ENCODE measurements at regions not wholly inside any gene's neighbourhood (a gene's known extent, or its start where the extent isn't known, plus 50 kb on each side); places are given as distances from the start of the nearest gene placed in this dataset.
"Not testable (repeated sequence)": the region's sequence is repeated elsewhere in the genome, so short reads cannot be mapped to it uniquely, and the experiment has no call there.

DNA sequence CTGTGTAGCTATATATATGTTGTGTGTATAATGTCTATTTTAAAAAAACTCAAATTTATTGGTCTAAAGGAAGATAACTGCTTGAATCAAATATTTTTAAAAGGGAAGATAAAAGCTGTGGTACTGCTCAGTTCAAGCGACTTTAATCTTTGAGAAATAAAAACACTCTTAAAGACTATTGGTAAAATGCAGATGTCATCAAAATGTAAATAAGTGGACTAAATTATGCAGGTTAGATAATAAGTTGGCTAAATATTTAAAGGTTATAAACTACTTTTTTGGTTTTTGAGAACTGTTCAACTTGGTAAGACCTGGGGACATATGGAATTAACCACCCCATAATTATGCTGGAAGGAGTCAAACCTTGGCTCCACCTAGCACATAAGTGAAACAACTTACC, 144.7 kb upstream of the ITM2A start:
- Histone ChIP-seq H3K4me1 (ENCODE audit: insufficient read depth, insufficient read length) (no peaks in the 10 kb centered on the region), H3K36me3 (ENCODE audit: insufficient read depth, insufficient read length, low read length) (no peaks in the 10 kb centered on the region), H3K27me3 (ENCODE audit: insufficient read depth, insufficient read length) (no peaks in the 10 kb centered on the region), H3K9me3 (ENCODE audit: insufficient read depth, low read length) (no peaks in the 10 kb centered on the region), H3K4me3 (ENCODE audit: insufficient read length, low read depth) (no peak overlapping the region), H3K9ac (ENCODE audit: insufficient read length, low read depth) (no peak overlapping the region)
- TF ChIP-seq SUZ12 (IDR thresholded peaks at IDR 0.05; ENCODE audit: extremely low read depth, insufficient read depth, insufficient read length) (no peak), YY1 (IDR thresholded peaks at IDR 0.05; ENCODE audit: insufficient read depth, insufficient read length) (no peak), ZNF274 (IDR thresholded peaks at IDR 0.05; ENCODE audit: low read depth, low read length) (no peak)
- no peak for DNase-seq (ENCODE audit: low read depth, low spot score)

DNA sequence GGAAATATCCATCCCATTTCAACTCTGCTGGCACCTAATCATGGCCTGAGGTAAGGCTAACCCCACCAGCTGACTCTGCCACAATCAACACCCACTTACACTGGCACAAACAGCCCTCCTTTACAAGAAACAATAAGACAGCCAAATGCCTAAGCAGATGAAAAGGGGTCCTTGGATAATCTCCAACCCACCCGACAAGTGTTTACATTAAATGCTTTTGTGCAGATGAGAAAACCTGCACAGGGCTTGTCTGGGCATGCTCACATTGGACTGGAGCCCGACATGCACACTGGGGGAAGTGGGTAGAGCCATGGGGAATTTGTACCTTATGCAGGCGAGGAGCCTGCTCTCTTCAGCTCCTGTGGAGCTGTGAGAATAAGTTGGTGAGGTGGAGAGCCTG, 138.9 kb upstream of the ITM2A start:
- Histone ChIP-seq H3K9me3 (ENCODE audit: insufficient read depth, low read length) (no peaks in the 10 kb centered on the region), H3K36me3 (ENCODE audit: insufficient read depth, insufficient read length, low read length) (no peaks in the 10 kb centered on the region), H3K4me3 (ENCODE audit: insufficient read length, low read depth) (no peak overlapping the region), H3K4me1 (ENCODE audit: insufficient read depth, insufficient read length) (no peaks in the 10 kb centered on the region), H3K27me3 (ENCODE audit: insufficient read depth, insufficient read length) (no peaks in the 10 kb centered on the region), H3K9ac (ENCODE audit: insufficient read length, low read depth) (no peak overlapping the region)
- no peak for DNase-seq (ENCODE audit: low read depth, low spot score)
- no peak for TF ChIP-seq SUZ12 (IDR thresholded peaks at IDR 0.05; ENCODE audit: extremely low read depth, insufficient read depth, insufficient read length)
- TF ChIP-seq ZNF274 (IDR thresholded peaks at IDR 0.05; ENCODE audit: low read depth, low read length) = no peak
- no peak for TF ChIP-seq YY1 (IDR thresholded peaks at IDR 0.05; ENCODE audit: insufficient read depth, insufficient read length)

DNA sequence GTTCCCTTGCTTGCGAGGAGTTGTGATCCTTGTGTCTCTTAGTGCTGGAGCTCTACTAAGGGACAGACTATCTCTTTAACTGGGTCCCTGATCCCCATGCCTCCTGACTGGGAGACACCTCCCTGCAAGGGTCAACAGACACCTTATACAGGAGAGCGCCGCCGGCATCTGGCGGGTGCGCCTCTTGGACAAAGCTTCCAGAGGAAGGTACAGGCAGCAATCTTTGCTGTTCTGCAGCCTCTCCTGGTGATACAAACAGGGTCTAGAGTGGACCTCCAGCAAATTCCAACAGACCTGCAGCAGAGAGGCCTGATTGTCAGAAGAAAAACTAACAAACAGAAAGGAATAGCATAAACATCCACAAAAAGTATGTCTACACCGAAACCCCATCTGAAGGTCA, 115.6 kb upstream of the ITM2A start:
- Histone ChIP-seq H3K9me3 (ENCODE audit: insufficient read depth, low read length) (no peaks in the 10 kb centered on the region), H3K4me3 (ENCODE audit: insufficient read length, low read depth) (no peak overlapping the region), H3K4me1 (ENCODE audit: insufficient read depth, insufficient read length) (no peaks in the 10 kb centered on the region), H3K36me3 (ENCODE audit: insufficient read depth, insufficient read length, low read length) (no peaks in the 10 kb centered on the region), H3K27me3 (ENCODE audit: insufficient read depth, insufficient read length) (no peaks in the 10 kb centered on the region), H3K9ac (ENCODE audit: insufficient read length, low read depth) (no peak overlapping the region)
- no peak for TF ChIP-seq SUZ12 (IDR thresholded peaks at IDR 0.05; ENCODE audit: extremely low read depth, insufficient read depth, insufficient read length)
- no peak for DNase-seq (ENCODE audit: low read depth, low spot score)

DNA sequence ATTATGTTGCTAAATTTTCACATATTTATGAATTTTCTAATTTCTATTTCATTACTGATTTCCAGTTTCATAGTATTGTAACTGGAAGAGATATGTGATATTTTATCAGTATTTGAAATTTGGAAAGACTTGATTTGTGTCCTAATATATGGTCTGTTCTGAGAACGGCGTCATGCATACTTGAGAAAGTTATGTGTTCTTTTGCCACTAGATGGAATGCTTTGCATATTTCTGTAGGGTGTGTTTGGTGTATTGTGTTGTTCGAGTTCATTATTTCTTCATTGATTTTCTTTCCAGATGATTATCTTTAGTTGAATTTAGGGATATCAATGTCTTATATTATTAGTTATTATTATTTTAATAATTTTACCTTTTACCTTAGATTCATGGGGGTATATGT, 110.6 kb upstream of the ITM2A start:
- Histone ChIP-seq H3K4me1 (ENCODE audit: insufficient read depth, insufficient read length) (no peaks in the 10 kb centered on the region), H3K9ac (ENCODE audit: insufficient read length, low read depth) (no peak overlapping the region), H3K36me3 (ENCODE audit: insufficient read depth, insufficient read length, low read length) (no peaks in the 10 kb centered on the region), H3K27me3 (ENCODE audit: insufficient read depth, insufficient read length) (no peaks in the 10 kb centered on the region), H3K9me3 (ENCODE audit: insufficient read depth, low read length) (no peaks in the 10 kb centered on the region), H3K4me3 (ENCODE audit: insufficient read length, low read depth) (no peak overlapping the region)
- no peak for DNase-seq (ENCODE audit: low read depth, low spot score)
- TF ChIP-seq SUZ12 (IDR thresholded peaks at IDR 0.05; ENCODE audit: extremely low read depth, insufficient read depth, insufficient read length) (no peak), YY1 (IDR thresholded peaks at IDR 0.05; ENCODE audit: insufficient read depth, insufficient read length) (no peak), ZNF274 (IDR thresholded peaks at IDR 0.05; ENCODE audit: low read depth, low read length) (no peak)

DNA sequence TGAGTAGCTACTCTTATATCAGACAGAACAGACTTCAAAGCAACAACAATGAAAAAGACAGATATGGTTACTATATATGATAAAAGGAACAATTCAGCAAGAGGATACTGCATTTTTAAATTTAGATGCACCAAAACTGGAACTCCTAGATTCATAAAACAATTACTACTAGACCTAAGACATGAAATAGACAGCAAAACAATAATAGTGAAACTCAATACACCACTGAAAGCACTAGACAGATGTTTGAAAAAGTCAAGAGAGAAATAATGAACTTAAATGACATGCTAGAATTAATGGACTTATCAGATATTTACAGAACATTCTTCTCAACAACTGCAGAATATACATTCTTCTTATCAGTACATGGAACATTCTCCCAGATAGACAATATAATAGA, 99.5 kb upstream of the ITM2A start:
- Histone ChIP-seq H3K9ac (ENCODE audit: insufficient read length, low read depth) (no peak overlapping the region), H3K4me1 (ENCODE audit: insufficient read depth, insufficient read length) (no peaks in the 10 kb centered on the region), H3K4me3 (ENCODE audit: insufficient read length, low read depth) (no peak overlapping the region), H3K9me3 (ENCODE audit: insufficient read depth, low read length) (peaks cover 5% of the 10 kb centered on the region; the same call in 1 of the 2 replicates), H3K27me3 (ENCODE audit: insufficient read depth, insufficient read length) (no peaks in the 10 kb centered on the region), H3K36me3 (ENCODE audit: insufficient read depth, insufficient read length, low read length) (no peaks in the 10 kb centered on the region)
- no peak for DNase-seq (ENCODE audit: low read depth, low spot score)
- TF ChIP-seq SUZ12 (IDR thresholded peaks at IDR 0.05; ENCODE audit: extremely low read depth, insufficient read depth, insufficient read length) (no peak), ZNF274 (IDR thresholded peaks at IDR 0.05; ENCODE audit: low read depth, low read length) (no peak), YY1 (IDR thresholded peaks at IDR 0.05; ENCODE audit: insufficient read depth, insufficient read length) (no peak)

DNA sequence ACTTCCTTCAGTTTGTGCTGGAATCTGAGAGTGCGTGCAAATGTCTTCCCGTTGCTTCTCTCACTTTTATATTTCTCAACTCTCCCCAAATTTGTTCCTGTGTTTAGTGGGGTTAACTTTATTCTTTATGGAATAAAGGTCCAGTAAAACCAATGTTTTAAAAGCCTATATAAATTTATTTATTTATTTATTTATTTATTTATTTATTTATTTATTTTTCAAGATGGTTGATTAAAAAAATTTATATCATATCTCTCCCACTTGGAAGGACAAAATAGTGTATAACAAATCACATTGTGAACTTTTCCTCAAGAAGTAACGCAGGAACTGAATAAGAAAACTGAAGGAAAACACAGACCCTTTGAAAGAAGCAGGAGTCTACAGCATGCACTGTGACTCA, 95.3 kb upstream of the ITM2A start:
- DNase-seq (ENCODE audit: low read depth, low spot score) = no peak
- H3K27me3 ChIP-seq (ENCODE audit: insufficient read depth, insufficient read length) = no peaks in the 10 kb centered on the region
- peaks cover 20% of the 10 kb centered on the region for H3K9me3 ChIP-seq (ENCODE audit: insufficient read depth, low read length)
- no peak overlapping the region for H3K4me3 ChIP-seq (ENCODE audit: insufficient read length, low read depth)
- TF ChIP-seq YY1 (IDR thresholded peaks at IDR 0.05; ENCODE audit: insufficient read depth, insufficient read length) (no peak), SUZ12 (IDR thresholded peaks at IDR 0.05; ENCODE audit: extremely low read depth, insufficient read depth, insufficient read length) (no peak), ZNF274 (IDR thresholded peaks at IDR 0.05; ENCODE audit: low read depth, low read length) (no peak)
- H3K9ac ChIP-seq (ENCODE audit: insufficient read length, low read depth) = no peak overlapping the region
- no peaks in the 10 kb centered on the region for H3K36me3 ChIP-seq (ENCODE audit: insufficient read depth, insufficient read length, low read length)
- H3K4me1 ChIP-seq (ENCODE audit: insufficient read depth, insufficient read length) = no peaks in the 10 kb centered on the region

DNA sequence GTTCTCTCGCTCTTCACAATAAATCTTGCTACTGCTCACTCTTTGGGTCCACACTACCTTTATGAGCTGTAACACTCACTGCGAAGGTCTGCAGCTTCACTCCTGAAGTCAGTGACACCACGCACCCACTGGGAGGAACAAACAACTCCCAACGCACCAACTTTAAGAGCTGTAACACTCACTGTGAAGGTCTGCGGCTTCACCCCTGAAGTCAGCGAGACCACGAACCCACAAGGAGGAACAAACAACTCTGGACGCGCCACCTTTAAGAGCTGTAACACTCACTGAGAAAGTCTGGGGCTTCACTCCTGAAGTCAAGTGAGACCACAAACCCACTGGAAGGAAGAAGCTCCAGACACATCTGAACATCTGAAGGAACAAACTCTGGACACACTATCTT, 89.5 kb upstream of the ITM2A start:
- not testable (repeated sequence) for H3K36me3 ChIP-seq (ENCODE audit: insufficient read depth, insufficient read length, low read length); H3K27me3 ChIP-seq (ENCODE audit: insufficient read depth, insufficient read length); H3K4me3 ChIP-seq (ENCODE audit: insufficient read length, low read depth); H3K9ac ChIP-seq (ENCODE audit: insufficient read length, low read depth); DNase-seq (ENCODE audit: low read depth, low spot score); H3K4me1 ChIP-seq (ENCODE audit: insufficient read depth, insufficient read length)
- peaks cover 14% of the 10 kb centered on the region for H3K9me3 ChIP-seq (ENCODE audit: insufficient read depth, low read length)

DNA sequence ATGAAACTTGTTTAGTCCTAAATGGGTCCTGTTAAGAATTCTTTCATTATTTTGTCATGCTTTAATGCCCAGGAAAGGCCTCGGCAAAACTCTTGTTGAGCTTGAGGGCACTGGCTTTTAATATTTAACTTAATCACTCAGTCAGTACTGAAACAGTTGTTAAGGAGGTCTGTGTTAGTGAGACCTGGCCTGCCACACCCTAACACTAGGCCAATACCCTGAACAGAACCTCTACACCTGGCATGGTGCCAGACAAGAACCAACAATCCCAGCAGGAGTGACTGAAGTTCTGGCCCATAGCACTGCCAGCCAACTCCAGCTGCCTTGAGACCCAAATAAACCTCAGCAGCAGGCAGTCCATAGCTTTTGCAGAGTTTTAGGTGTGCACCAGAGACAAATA, 85.7 kb upstream of the ITM2A start:
- DNase-seq (ENCODE audit: low read depth, low spot score) = no peak
- TF ChIP-seq ZNF274 (IDR thresholded peaks at IDR 0.05; ENCODE audit: low read depth, low read length) = no peak
- Histone ChIP-seq H3K4me1 (ENCODE audit: insufficient read depth, insufficient read length) (no peaks in the 10 kb centered on the region), H3K4me3 (ENCODE audit: insufficient read length, low read depth) (no peak overlapping the region), H3K27me3 (ENCODE audit: insufficient read depth, insufficient read length) (no peaks in the 10 kb centered on the region), H3K9me3 (ENCODE audit: insufficient read depth, low read length) (no peaks in the 10 kb centered on the region), H3K9ac (ENCODE audit: insufficient read length, low read depth) (no peak overlapping the region), H3K36me3 (ENCODE audit: insufficient read depth, insufficient read length, low read length) (no peaks in the 10 kb centered on the region)

All from NT2/D1 (cell line).